CD4-positive, CD25-positive, alpha-beta regulatory T cell (primary cell): ENCODE measurements at regions not wholly inside any gene's neighbourhood (a gene's known extent, or its start where the extent isn't known, plus 50 kb on each side); places are given as distances from the start of the nearest gene placed in this dataset.
A peak's percentile ranks its signal among the peaks of the same experiment; 100 is the strongest.
"Not testable (repeated sequence)": the region's sequence is repeated elsewhere in the genome, so short reads cannot be mapped to it uniquely, and the experiment has no call there.

ENCODE experiments used
- ATAC-seq, 2 donors: fragments of 150-1000 bp; cut with Tn5 transposase; one replicate each; pipeline ENCODE4 v1.10.0; 2021; ENCODE audit warnings: low read depth in 2 of 2, moderate number of reproducible peaks in 2 of 2, moderate library complexity in 1 of 2
- DNase-seq, 3 donors: peaks; one replicate each; pipeline versions ENCODE4 v3.0.0 to v3.0.0-alpha.2; 2012 to 2022; ENCODE audit warnings: mixed read lengths in 1 of 3
- H3K27ac ChIP-seq: one replicate; pipeline ENCODE4 v1.7.0; 2013; ENCODE audit warnings: mild to moderate bottlenecking, low read length; ENCODE audit not compliant: insufficient read depth, poor library complexity, severe bottlenecking
- H3K27me3 ChIP-seq: one replicate; pipeline ENCODE4 v1.7.0; 2013; ENCODE audit warnings: low read length; ENCODE audit not compliant: control insufficient read depth, insufficient read depth
- H3K36me3 ChIP-seq: one replicate; pipeline ENCODE4 v1.7.0; 2013; ENCODE audit warnings: mild to moderate bottlenecking, low read length, moderate library complexity; ENCODE audit not compliant: control insufficient read depth, insufficient read depth
- H3K4me1 ChIP-seq: 2 replicates; pipeline ENCODE4 v1.7.0; 2013; ENCODE audit warnings: mild to moderate bottlenecking, low read length; ENCODE audit not compliant: insufficient read depth, control insufficient read depth, poor library complexity, severe bottlenecking
- H3K4me3 ChIP-seq: one replicate; pipeline ENCODE4 v1.7.0; 2013; ENCODE audit warnings: low read depth, mild to moderate bottlenecking, low read length, moderate library complexity
- H3K9me3 ChIP-seq, 2 experiments: 1 replicate in 1 of 2; 2 replicates in 1 of 2; pipeline ENCODE4 v1.7.0; 2013; ENCODE audit warnings: low read length in 2 of 2, mild to moderate bottlenecking in 1 of 2, moderate library complexity in 1 of 2; ENCODE audit not compliant: control insufficient read depth in 2 of 2
- H3K27ac Mint-ChIP-seq, 3 donors: one replicate each; pipeline ENCODE4 v1.8.0; 2020 to 2022; ENCODE audit warnings: mild to moderate bottlenecking in 3 of 3, mixed read lengths in 3 of 3, moderate library complexity in 2 of 3
- H3K27me3 Mint-ChIP-seq: one replicate; pipeline ENCODE4 v1.8.0; 2022; ENCODE audit warnings: mild to moderate bottlenecking, mixed read lengths
- H3K36me3 Mint-ChIP-seq: one replicate; pipeline ENCODE4 v1.8.0; 2020; ENCODE audit warnings: mixed read lengths
- H3K4me1 Mint-ChIP-seq, 4 donors: one replicate each; pipeline ENCODE4 v1.8.0; 2020 to 2022; ENCODE audit warnings: mixed read lengths in 4 of 4, mild to moderate bottlenecking in 1 of 4
- H3K4me3 Mint-ChIP-seq, 4 donors: one replicate each; pipeline ENCODE4 v1.8.0; 2020 to 2022; ENCODE audit warnings: mild to moderate bottlenecking in 4 of 4, mixed read lengths in 4 of 4, moderate library complexity in 3 of 4
- H3K9me3 Mint-ChIP-seq, 7 donors: one replicate each; pipeline ENCODE4 v1.8.0; 2020 to 2022; ENCODE audit warnings: mixed read lengths in 7 of 7, mild to moderate bottlenecking in 3 of 7, moderate library complexity in 2 of 7

DNA sequence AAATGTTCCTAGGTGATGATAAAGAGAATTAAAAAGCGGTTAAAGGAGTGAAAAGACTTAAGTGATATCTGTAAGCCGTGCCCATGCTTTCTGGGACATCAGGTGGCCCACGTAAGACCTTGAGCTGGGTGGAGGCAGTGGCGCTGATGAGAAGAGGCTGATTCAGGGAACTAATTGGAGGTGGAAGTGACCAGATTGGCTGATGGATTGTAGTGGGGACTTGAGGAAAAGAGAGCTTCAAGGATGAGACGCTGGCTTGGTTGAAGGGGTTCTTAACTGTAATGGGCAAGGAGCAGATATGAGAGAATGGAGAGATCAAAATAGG is 69.1 kb upstream of the EP300 start:
- no peaks in the 10 kb centered on the region for H3K36me3 Mint-ChIP-seq
- Histone ChIP-seq H3K27me3 (no peaks in the 10 kb centered on the region), H3K4me3 (no peak overlapping the region), H3K9me3 (no peaks in the 10 kb centered on the region), H3K4me1 (peaks cover 23% of the 10 kb centered on the region), H3K36me3 (no peaks in the 10 kb centered on the region), H3K27ac (no peak overlapping the region)
- ATAC-seq, result no peak
- H3K4me1 Mint-ChIP-seq, result peaks cover 0 to 29% (median 9%) of the 10 kb centered on the region in 4 donors
- H3K4me3 Mint-ChIP-seq, result peak overlapping the region; percentile 83 to 94 (median 86)
- DNase-seq, result no peak
- H3K27ac Mint-ChIP-seq, result peak overlapping the region; percentile 85 to 92 (median 90)
- no peaks in the 10 kb centered on the region for H3K9me3 Mint-ChIP-seq
- H3K27me3 Mint-ChIP-seq, result no peaks in the 10 kb centered on the region

DNA sequence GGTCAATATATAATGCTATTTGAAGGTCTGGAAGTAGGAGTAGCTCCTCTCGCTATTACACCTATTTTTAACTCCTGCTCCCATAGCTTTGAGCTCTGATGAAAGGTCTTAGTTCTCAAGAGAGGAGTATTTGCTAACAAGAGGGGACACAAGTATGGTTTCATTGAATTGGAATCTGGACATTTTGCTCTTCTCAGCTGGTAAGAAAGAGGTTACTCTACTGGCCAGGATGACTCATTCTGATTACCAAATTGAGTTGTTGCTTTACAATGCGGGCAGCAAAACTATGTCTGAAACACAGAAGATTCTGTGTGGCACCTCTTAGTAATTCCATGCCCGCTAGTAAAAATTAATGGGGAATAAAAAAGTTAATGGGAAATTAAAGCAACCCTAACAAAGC is 63.6 kb upstream of the EP300 start:
- peak overlapping the region in 2 of 3 donors; percentile 15 to 47 for H3K27ac Mint-ChIP-seq
- no peak overlapping the region for H3K27ac ChIP-seq
- H3K9me3 ChIP-seq, result no peaks in the 10 kb centered on the region
- no peaks in the 10 kb centered on the region for H3K4me1 ChIP-seq
- H3K36me3 ChIP-seq, result no peaks in the 10 kb centered on the region
- no peak overlapping the region for H3K4me3 ChIP-seq
- DNase-seq (no peak), ATAC-seq (no peak)
- peaks cover 4% of the 10 kb centered on the region for H3K27me3 Mint-ChIP-seq
- peak overlapping the region in 1 of 4 donors; percentile 32 for H3K4me3 Mint-ChIP-seq
- no peaks in the 10 kb centered on the region for H3K27me3 ChIP-seq
- H3K4me1 Mint-ChIP-seq, result no peaks in the 10 kb centered on the region
- no peaks in the 10 kb centered on the region for H3K36me3 Mint-ChIP-seq
- no peaks in the 10 kb centered on the region for H3K9me3 Mint-ChIP-seq

DNA sequence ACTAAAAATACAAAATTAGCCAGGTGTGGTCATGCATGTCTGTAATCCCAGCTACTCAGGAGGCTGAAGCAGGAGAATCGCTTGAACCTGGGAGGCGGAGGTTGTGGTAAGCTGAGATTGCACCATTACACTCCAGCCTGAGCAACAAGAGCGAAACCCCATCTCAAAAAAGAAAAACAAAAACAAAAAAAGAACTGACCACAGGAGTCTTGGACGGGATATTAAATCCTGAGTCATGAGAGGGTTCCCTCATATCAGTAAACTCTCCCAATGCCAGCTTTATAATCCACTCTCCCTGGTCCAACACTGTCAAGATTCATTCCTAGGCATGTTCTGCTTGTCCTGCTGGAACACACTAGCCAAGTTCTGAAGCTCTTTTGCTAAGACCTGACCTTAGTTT is 61.5 kb upstream of the EP300 start:
- H3K27ac Mint-ChIP-seq, result no peak overlapping the region
- H3K4me3 Mint-ChIP-seq, result no peak overlapping the region
- no peaks in the 10 kb centered on the region for H3K4me1 ChIP-seq
- H3K9me3 Mint-ChIP-seq, result no peaks in the 10 kb centered on the region
- no peaks in the 10 kb centered on the region for H3K9me3 ChIP-seq
- no peak overlapping the region for H3K27ac ChIP-seq
- no peak for ATAC-seq
- no peak for DNase-seq
- no peaks in the 10 kb centered on the region for H3K4me1 Mint-ChIP-seq
- no peak overlapping the region for H3K4me3 ChIP-seq
- peaks cover 4% of the 10 kb centered on the region for H3K27me3 Mint-ChIP-seq
- no peaks in the 10 kb centered on the region for H3K36me3 Mint-ChIP-seq
- H3K27me3 ChIP-seq, result no peaks in the 10 kb centered on the region
- no peaks in the 10 kb centered on the region for H3K36me3 ChIP-seq

DNA sequence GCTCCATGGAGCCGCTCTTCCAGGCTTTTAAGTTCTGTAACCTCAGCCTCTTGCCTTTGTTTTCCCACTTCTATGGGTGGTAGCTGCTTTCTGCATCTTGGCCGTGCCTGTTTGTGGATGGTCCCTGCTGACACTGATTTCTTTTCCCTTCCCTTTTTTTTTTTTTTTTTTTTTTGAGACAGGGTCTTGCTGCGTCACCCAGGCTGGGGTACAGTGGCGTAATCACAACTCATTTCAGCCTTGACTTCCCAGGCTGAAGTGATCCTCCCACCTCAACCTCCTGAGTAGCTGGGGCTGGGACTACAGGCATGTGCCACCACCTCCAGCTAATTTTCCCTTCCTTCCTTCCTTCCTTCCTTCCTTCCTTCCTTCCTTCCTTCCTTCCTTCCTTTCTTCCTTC is 57.7 kb upstream of the EP300 start:
- Mint-ChIP-seq H3K27ac (peak overlapping the region in 1 of 3 donors; percentile 91), H3K27me3 (peaks cover 6% of the 10 kb centered on the region), H3K4me3 (no peak overlapping the region), H3K9me3 (no peaks in the 10 kb centered on the region), H3K4me1 (no peaks in the 10 kb centered on the region), H3K36me3 (no peaks in the 10 kb centered on the region)
- ATAC-seq (no peak), DNase-seq (no peak)
- H3K27ac ChIP-seq, result no peak overlapping the region
- no peaks in the 10 kb centered on the region for H3K4me1 ChIP-seq
- H3K36me3 ChIP-seq, result no peaks in the 10 kb centered on the region
- H3K27me3 ChIP-seq, result no peaks in the 10 kb centered on the region
- no peak overlapping the region for H3K4me3 ChIP-seq
- no peaks in the 10 kb centered on the region for H3K9me3 ChIP-seq

DNA sequence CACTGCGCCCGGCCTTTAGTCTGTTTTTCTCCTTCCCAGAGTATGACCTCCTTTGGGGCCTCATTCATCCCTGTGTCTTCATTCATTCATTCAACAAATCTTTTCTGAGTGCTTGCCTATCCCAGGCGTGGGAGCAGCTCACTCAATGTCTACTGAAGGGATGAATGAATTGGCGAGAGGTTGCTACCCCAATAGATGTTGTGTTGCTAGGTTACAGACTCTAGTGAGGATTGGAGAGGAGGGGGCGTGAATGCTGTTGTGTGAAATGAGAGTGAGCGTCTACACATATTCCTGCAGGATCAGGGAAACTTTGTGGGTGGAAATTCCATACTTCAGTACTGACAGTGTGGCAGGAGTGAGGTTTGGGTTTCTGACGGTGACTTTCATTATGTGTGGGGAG is 55.5 kb upstream of the EP300 start:
- no peak overlapping the region for H3K27ac Mint-ChIP-seq
- no peak overlapping the region for H3K4me3 Mint-ChIP-seq
- ATAC-seq, result no peak

DNA sequence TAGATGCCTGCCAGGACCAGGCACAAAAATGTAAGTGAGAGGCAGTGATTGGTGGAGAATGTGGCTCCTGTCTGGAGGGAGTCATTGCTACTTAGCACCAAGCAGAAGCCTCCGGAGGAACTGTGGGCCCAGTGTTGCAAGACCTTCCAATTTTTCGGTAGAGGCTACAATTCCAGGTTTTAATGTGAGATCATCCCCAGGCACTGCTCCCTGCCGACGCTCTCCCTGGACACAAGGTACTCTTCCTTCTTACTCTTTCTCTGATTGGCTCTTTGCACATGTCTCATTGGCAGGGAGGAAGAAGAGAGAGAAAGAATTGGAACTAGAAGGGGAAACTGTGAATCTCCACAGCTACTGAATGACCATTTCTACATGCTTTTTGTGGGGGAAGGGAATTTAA is 53.7 kb upstream of the EP300 start:
- Mint-ChIP-seq H3K4me1 (no peaks in the 10 kb centered on the region), H3K27me3 (peaks cover 6% of the 10 kb centered on the region), H3K9me3 (no peaks in the 10 kb centered on the region), H3K36me3 (no peaks in the 10 kb centered on the region), H3K4me3 (no peak overlapping the region), H3K27ac (no peak overlapping the region)
- no peaks in the 10 kb centered on the region for H3K9me3 ChIP-seq
- H3K27ac ChIP-seq, result no peak overlapping the region
- H3K27me3 ChIP-seq, result no peaks in the 10 kb centered on the region
- DNase-seq (no peak), ATAC-seq (no peak)
- no peaks in the 10 kb centered on the region for H3K4me1 ChIP-seq
- no peaks in the 10 kb centered on the region for H3K36me3 ChIP-seq
- H3K4me3 ChIP-seq, result no peak overlapping the region

More for the DNA sequence above, 55.5 kb upstream of the EP300 start:
- Histone ChIP-seq H3K9me3 (no peaks in the 10 kb centered on the region), H3K27ac (no peak overlapping the region), H3K27me3 (no peaks in the 10 kb centered on the region), H3K4me3 (no peak overlapping the region), H3K4me1 (no peaks in the 10 kb centered on the region), H3K36me3 (no peaks in the 10 kb centered on the region)
- Mint-ChIP-seq H3K27me3 (peaks cover 6% of the 10 kb centered on the region), H3K9me3 (no peaks in the 10 kb centered on the region), H3K36me3 (no peaks in the 10 kb centered on the region), H3K4me1 (no peaks in the 10 kb centered on the region)
- no peak for DNase-seq

DNA sequence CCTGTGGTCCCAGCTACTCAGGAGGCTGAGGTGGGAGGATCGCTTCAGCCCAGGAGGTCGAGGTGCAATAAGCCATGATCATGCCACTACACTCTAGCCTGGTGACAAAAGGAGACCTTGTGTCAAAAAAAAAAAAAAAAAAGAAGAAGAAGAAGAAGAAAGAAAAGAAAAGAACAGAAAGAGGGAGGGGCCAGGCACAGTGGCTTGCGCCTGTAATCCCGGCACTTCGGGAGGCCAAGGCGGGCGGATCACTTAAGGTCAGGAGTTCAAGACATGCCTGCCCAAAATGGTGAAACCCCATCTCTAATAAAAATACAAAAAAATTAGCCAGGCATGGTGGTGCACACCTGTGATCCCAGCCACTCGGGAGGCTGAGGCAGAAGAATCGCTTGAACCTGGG is 52.8 kb upstream of the EP300 start:
- H3K27me3 ChIP-seq, ATAC-seq, H3K27ac ChIP-seq, H3K9me3 ChIP-seq, DNase-seq, H3K36me3 Mint-ChIP-seq, H3K4me1 Mint-ChIP-seq, H3K4me3 ChIP-seq, H3K27ac Mint-ChIP-seq, H3K9me3 Mint-ChIP-seq, H3K4me1 ChIP-seq, H3K36me3 ChIP-seq, H3K27me3 Mint-ChIP-seq, H3K4me3 Mint-ChIP-seq: not testable (repeated sequence)

DNA sequence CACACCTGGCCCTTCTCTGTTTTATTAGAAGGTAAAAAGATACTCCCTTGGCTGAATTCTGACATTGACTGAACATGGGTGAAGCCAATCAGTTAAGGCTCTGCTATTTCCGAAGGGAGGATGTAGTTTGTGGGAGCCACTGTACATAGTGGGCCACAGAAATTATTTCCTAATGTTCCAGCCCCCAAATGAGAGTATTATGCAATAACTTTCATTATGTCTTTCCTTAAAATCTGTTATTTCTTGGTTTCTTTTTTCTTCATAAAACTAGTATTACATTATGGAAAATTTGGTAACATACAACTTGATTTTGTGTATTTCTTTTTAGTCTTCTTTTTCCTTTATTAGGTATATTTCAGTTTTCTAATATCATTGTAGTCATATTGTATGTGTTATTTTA is 51.9 kb upstream of the EP300 start:
- Mint-ChIP-seq H3K4me1 (no peaks in the 10 kb centered on the region), H3K9me3 (no peaks in the 10 kb centered on the region), H3K36me3 (no peaks in the 10 kb centered on the region), H3K4me3 (no peak overlapping the region), H3K27ac (no peak overlapping the region), H3K27me3 (peaks cover 11% of the 10 kb centered on the region)
- Histone ChIP-seq H3K36me3 (no peaks in the 10 kb centered on the region), H3K4me1 (no peaks in the 10 kb centered on the region), H3K4me3 (no peak overlapping the region), H3K27me3 (no peaks in the 10 kb centered on the region), H3K27ac (no peak overlapping the region), H3K9me3 (no peaks in the 10 kb centered on the region)
- DNase-seq (no peak), ATAC-seq (no peak)
